GM23338 (cell line): ENCODE measurements at regions not wholly inside any gene's neighbourhood (a gene's known extent, or its start where the extent isn't known, plus 50 kb on each side); places are given as distances from the start of the nearest gene placed in this dataset.

Experiments
- ATAC-seq: fragments of 200-7000 bp; cut with Tn5 transposase; 3 replicates; pipeline ENCODE4 v1.9.1; 2020
- DNase-seq: peaks from one replicate; pipeline ENCODE4 v3.0.0-alpha.2; 2015; ENCODE audit warnings: low spot score
- H2AFZ ChIP-seq: fragments of 200-600 bp; sonication (generic); 2 replicates; pipeline ENCODE4 v1.8.0; 2016; ENCODE audit warnings: antibody characterized with exemption, mild to moderate bottlenecking, moderate library complexity
- H3F3A ChIP-seq: fragments of 200-600 bp; sonication (generic); replicated peaks from 2 replicates; pipeline ENCODE4 v1.8.0; 2017; ENCODE audit warnings: antibody characterized with exemption, mixed run types, low read depth
- H3K27ac ChIP-seq: fragments of 200-600 bp; sonication (generic); 2 replicates; pipeline ENCODE4 v1.6.1; 2016; ENCODE audit warnings: low read depth
- H3K27me3 ChIP-seq: fragments of 200-600 bp; sonication (generic); 2 replicates; pipeline ENCODE4 v1.8.0; 2016; ENCODE audit warnings: mild to moderate bottlenecking, mixed run types, moderate library complexity; ENCODE audit not compliant: insufficient read depth
- H3K36me3 ChIP-seq: fragments of 200-600 bp; sonication (generic); 2 replicates; pipeline ENCODE4 v1.8.0; 2016; ENCODE audit warnings: mild to moderate bottlenecking; ENCODE audit not compliant: insufficient read depth
- H3K4me1 ChIP-seq: fragments of 200-600 bp; sonication (generic); 2 replicates; pipeline ENCODE4 v1.8.0; 2016; ENCODE audit warnings: mild to moderate bottlenecking, moderate library complexity; ENCODE audit not compliant: insufficient read depth
- H3K4me2 ChIP-seq: fragments of 200-600 bp; sonication (generic); 2 replicates; pipeline ENCODE4 v1.7.1; 2017; ENCODE audit warnings: mixed run types
- H3K4me3 ChIP-seq: fragments of 200-600 bp; sonication (generic); 2 replicates; pipeline ENCODE4 v1.6.1; 2016; ENCODE audit warnings: mixed run types
- H3K79me2 ChIP-seq: fragments of 200-600 bp; sonication (generic); replicated peaks from 2 replicates; pipeline ENCODE4 v1.8.0; 2017; ENCODE audit warnings: mild to moderate bottlenecking; ENCODE audit not compliant: insufficient read depth
- H3K9me2 ChIP-seq: fragments of 200-600 bp; sonication (generic); 2 replicates; pipeline ENCODE4 v1.8.0; 2017; ENCODE audit not compliant: insufficient read depth
- H4K20me1 ChIP-seq: fragments of 200-600 bp; sonication (generic); replicated peaks from 2 replicates; pipeline ENCODE4 v1.8.0; 2017; ENCODE audit warnings: mild to moderate bottlenecking; ENCODE audit not compliant: insufficient read depth
- H3K27ac Mint-ChIP-seq: 2 replicates; pipeline ENCODE4 v1.8.0; 2020; ENCODE audit warnings: inconsistent platforms, mild to moderate bottlenecking, moderate library complexity, mixed read lengths
- H3K27me3 Mint-ChIP-seq: 3 replicates; pipeline ENCODE4 v1.8.0; 2022; ENCODE audit warnings: low read depth, mild to moderate bottlenecking, moderate library complexity, mixed read lengths, inconsistent platforms; ENCODE audit not compliant: insufficient read depth, poor library complexity
- H3K36me3 Mint-ChIP-seq: 3 replicates; pipeline ENCODE4 v1.8.0; 2021; ENCODE audit warnings: low read depth, mild to moderate bottlenecking, inconsistent platforms, moderate library complexity, mixed read lengths
- H3K4me1 Mint-ChIP-seq: 3 replicates; pipeline ENCODE4 v1.8.0; 2020; ENCODE audit warnings: mild to moderate bottlenecking, inconsistent platforms, mixed read lengths
- H3K4me3 Mint-ChIP-seq: 3 replicates; pipeline ENCODE4 v1.8.0; 2021; ENCODE audit warnings: moderate library complexity, mild to moderate bottlenecking, inconsistent platforms, mixed read lengths
- H3K9me3 Mint-ChIP-seq: 3 replicates; pipeline ENCODE4 v1.8.0; 2020; ENCODE audit warnings: moderate library complexity, mild to moderate bottlenecking, inconsistent platforms, mixed read lengths
- CREB1 ChIP-seq: fragments of 250-450 bp; sonication (Bioruptor Pico); IDR thresholded peaks from 2 replicates; pipeline ENCODE4 v1.5.0; 2020; ENCODE audit warnings: low read depth, mild to moderate bottlenecking, moderate library complexity
- CTCF ChIP-seq, 2 experiments: fragments of 200-600 bp in 1 of 2; sonication (generic) in 1 of 2; conservative IDR thresholded peaks; 2 replicates each; pipeline versions ENCODE4 v1.5.1 to v1.6.1; 2016 to 2017; ENCODE audit warnings: antibody characterized with exemption in 2 of 2, low read depth in 2 of 2, mild to moderate bottlenecking in 2 of 2, moderate library complexity in 1 of 2
- ETS1 ChIP-seq: IDR thresholded peaks from 2 replicates; pipeline ENCODE4 v1.6.1; 2016; ENCODE audit warnings: antibody characterized with exemption
- EZH2 ChIP-seq: fragments of 200-600 bp; sonication (generic); IDR thresholded peaks from one replicate; pipeline ENCODE4 v1.8.0; 2017; ENCODE audit warnings: antibody characterized with exemption, mild to moderate bottlenecking, low read depth; ENCODE audit not compliant: unreplicated experiment
- JUNB ChIP-seq: IDR thresholded peaks from one replicate; pipeline ENCODE4 v1.6.1; 2016; ENCODE audit warnings: antibody characterized with exemption; ENCODE audit not compliant: unreplicated experiment
- NANOG ChIP-seq: IDR thresholded peaks from 2 replicates; pipeline ENCODE4 v1.6.1; 2016; ENCODE audit warnings: antibody characterized with exemption, borderline replicate concordance
- REST ChIP-seq: IDR thresholded peaks from one replicate; pipeline ENCODE4 v1.6.1; 2018; ENCODE audit warnings: antibody characterized with exemption; ENCODE audit not compliant: unreplicated experiment
- STAT1 ChIP-seq: IDR thresholded peaks from one replicate; pipeline ENCODE4 v1.6.1; 2016; ENCODE audit warnings: antibody characterized with exemption; ENCODE audit not compliant: unreplicated experiment
- ZNF114 ChIP-seq: fragments of 250-450 bp; sonication (Bioruptor Pico); IDR thresholded peaks from 2 replicates; pipeline ENCODE4 v1.5.0; 2020; ENCODE audit warnings: mild to moderate bottlenecking, moderate library complexity
- ZNF331 ChIP-seq: fragments of 250-450 bp; sonication (Bioruptor Pico); IDR thresholded peaks from 2 replicates; pipeline ENCODE4 v1.5.0; 2020; ENCODE audit warnings: low read depth, mild to moderate bottlenecking, moderate library complexity
- ZNF462 ChIP-seq: fragments of 250-450 bp; sonication (Bioruptor Pico); IDR thresholded peaks from 2 replicates; pipeline ENCODE4 v1.5.0; 2020; ENCODE audit warnings: mild to moderate bottlenecking, moderate library complexity

GRCh38 chr6:135106611-135107010, 52.0 kb upstream of the HBS1L start:
- no peaks in the 10 kb centered on the region for H3K4me1 ChIP-seq
- no peaks in the 10 kb centered on the region for H3K27me3 ChIP-seq
- TF ChIP-seq JUNB (no peak), ZNF114 (CRISPR knock-in tag) (no peak), REST (no peak), STAT1 (no peak), ZNF462 (CRISPR knock-in tag) (no peak), ZNF331 (no peak), EZH2 (no peak), CREB1 (CRISPR knock-in tag) (no peak), CTCF (conservative IDR thresholded peaks at IDR 0.05; ENCODE audit: low read depth in 2 of 2) (no peak), ETS1 (no peak), NANOG (no peak)
- H3K4me3 ChIP-seq, result no peak overlapping the region
- Mint-ChIP-seq H3K27ac (no peak overlapping the region), H3K4me1 (no peaks in the 10 kb centered on the region), H3K4me3 (no peak overlapping the region), H3K27me3 (no peaks in the 10 kb centered on the region), H3K9me3 (no peaks in the 10 kb centered on the region), H3K36me3 (no peaks in the 10 kb centered on the region)
- no peaks in the 10 kb centered on the region for H3K9me2 ChIP-seq
- H4K20me1 ChIP-seq, result no peaks in the 10 kb centered on the region
- ATAC-seq (no peak), DNase-seq (no peak)
- H3K36me3 ChIP-seq, result no peaks in the 10 kb centered on the region
- no peaks in the 10 kb centered on the region for H3K79me2 ChIP-seq
- no peak overlapping the region for H3K27ac ChIP-seq
- H3K4me2 ChIP-seq, result no peak overlapping the region
- no peaks in the 10 kb centered on the region for H3F3A ChIP-seq
- H2AFZ ChIP-seq, result peak overlapping the region; percentile 60
